ENCODE measurements at regions not wholly inside any gene's neighbourhood (a gene's known extent, or its start where the extent isn't known, plus 50 kb on each side); places are given as distances from the start of the nearest gene placed in this dataset.

- DNase-seq (ENCODE audit: low spot score in 2 of 2) = no peak
Observed at GRCh38 chr7:9836671-9837070, 1137.0 kb upstream of the PHF14 start.

GRCh38 chr7:9842301-9842700 is 1131.4 kb upstream of the PHF14 start:
- Histone ChIP-seq H3K4me3 (no peak overlapping the region), H3K4me1 (no peaks in the 10 kb centered on the region), H3K27ac (no peak overlapping the region), H3K36me3 (no peaks in the 10 kb centered on the region), H3K9me3 (no peaks in the 10 kb centered on the region), H3K27me3 (no peaks in the 10 kb centered on the region)
- intact Hi-C loops (cut with DNase I; ENCODE audit: low total_unique reads) = no loop called here
- TF ChIP-seq POLR2AphosphoS5 (IDR thresholded peaks at IDR 0.05) (no peak), POLR2A (IDR thresholded peaks at IDR 0.05) (no peak), CTCF (IDR thresholded peaks at IDR 0.05) (no peak)
- no peak for DNase-seq (ENCODE audit: low spot score in 2 of 2)

More at GRCh38 chr7:9836671-9837070, 1137.0 kb upstream of the PHF14 start:
- Histone ChIP-seq H3K4me3 (no peak overlapping the region), H3K27me3 (no peaks in the 10 kb centered on the region), H3K4me1 (no peaks in the 10 kb centered on the region), H3K36me3 (no peaks in the 10 kb centered on the region), H3K27ac (no peak overlapping the region), H3K9me3 (no peaks in the 10 kb centered on the region)
- no peak for TF ChIP-seq POLR2A (IDR thresholded peaks at IDR 0.05)
- TF ChIP-seq CTCF (IDR thresholded peaks at IDR 0.05) = no peak
- no peak for TF ChIP-seq POLR2AphosphoS5 (IDR thresholded peaks at IDR 0.05)
- intact Hi-C loops (cut with DNase I; ENCODE audit: low total_unique reads) = no loop called here

DNA sequence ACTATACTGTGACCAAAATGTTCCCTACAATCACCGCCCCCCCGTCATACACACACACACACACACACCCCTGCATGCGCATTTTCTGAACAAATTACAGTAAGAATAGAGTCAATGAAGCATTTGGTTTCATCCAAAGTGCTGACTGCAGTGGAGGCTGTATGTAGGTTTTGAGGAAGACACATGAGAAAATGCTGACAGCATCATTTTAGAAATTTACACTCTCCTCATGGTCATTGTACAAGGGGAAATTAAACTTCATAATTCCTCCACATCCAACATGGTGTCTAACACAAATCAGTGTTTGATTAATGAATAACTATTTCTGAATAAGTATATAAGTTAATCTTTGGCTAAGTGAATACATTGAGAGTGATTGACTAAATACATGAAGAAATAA is 1126.8 kb upstream of the PHF14 start:
- Histone ChIP-seq H3K4me1 (no peaks in the 10 kb centered on the region), H3K4me3 (no peak overlapping the region)

GRCh38 chr7:9854605-9855004 is 1119.1 kb upstream of the PHF14 start:
- TF ChIP-seq POLR2A (IDR thresholded peaks at IDR 0.05) (no peak), POLR2AphosphoS5 (IDR thresholded peaks at IDR 0.05) (no peak)
- H3K4me1 ChIP-seq = no peaks in the 10 kb centered on the region
- no peaks in the 10 kb centered on the region for H3K27me3 ChIP-seq
- no peaks in the 10 kb centered on the region for H3K9me3 ChIP-seq
- intact Hi-C loops (cut with DNase I; ENCODE audit: low total_unique reads) = no loop called here
- no peak overlapping the region for H3K27ac ChIP-seq
- no peaks in the 10 kb centered on the region for H3K36me3 ChIP-seq
- no peak overlapping the region for H3K4me3 ChIP-seq
- no peak for DNase-seq (ENCODE audit: low spot score in 2 of 2)

More for the DNA sequence above, 1126.8 kb upstream of the PHF14 start:
- Histone ChIP-seq H3K27ac (no peak overlapping the region), H3K36me3 (no peaks in the 10 kb centered on the region), H3K27me3 (no peaks in the 10 kb centered on the region), H3K9me3 (no peaks in the 10 kb centered on the region)
- no peak for DNase-seq (ENCODE audit: low spot score in 2 of 2)
- intact Hi-C loops (cut with DNase I; ENCODE audit: low total_unique reads) = loop anchor here (5.0 kb wide), 1 partner anchor 555 kb away; no protein-coding TSS in a partner anchor
- TF ChIP-seq CTCF (IDR thresholded peaks at IDR 0.05) = no peak
- TF ChIP-seq POLR2AphosphoS5 (IDR thresholded peaks at IDR 0.05) = no peak
- no peak for TF ChIP-seq POLR2A (IDR thresholded peaks at IDR 0.05)

- H3K4me3 ChIP-seq = no peak overlapping the region
- intact Hi-C loops (cut with DNase I; ENCODE audit: low total_unique reads) = no loop called here
- no peaks in the 10 kb centered on the region for H3K4me1 ChIP-seq
- DNase-seq (ENCODE audit: low spot score in 2 of 2) = no peak
- TF ChIP-seq CTCF (IDR thresholded peaks at IDR 0.05) = no peak
- TF ChIP-seq POLR2A (IDR thresholded peaks at IDR 0.05) = no peak
- TF ChIP-seq POLR2AphosphoS5 (IDR thresholded peaks at IDR 0.05) = no peak
- H3K36me3 ChIP-seq = no peaks in the 10 kb centered on the region
- H3K27ac ChIP-seq = no peak overlapping the region
- no peaks in the 10 kb centered on the region for H3K9me3 ChIP-seq
- H3K27me3 ChIP-seq = no peaks in the 10 kb centered on the region
Observed at GRCh38 chr7:9856668-9857067, 1117.0 kb upstream of the PHF14 start.

DNA sequence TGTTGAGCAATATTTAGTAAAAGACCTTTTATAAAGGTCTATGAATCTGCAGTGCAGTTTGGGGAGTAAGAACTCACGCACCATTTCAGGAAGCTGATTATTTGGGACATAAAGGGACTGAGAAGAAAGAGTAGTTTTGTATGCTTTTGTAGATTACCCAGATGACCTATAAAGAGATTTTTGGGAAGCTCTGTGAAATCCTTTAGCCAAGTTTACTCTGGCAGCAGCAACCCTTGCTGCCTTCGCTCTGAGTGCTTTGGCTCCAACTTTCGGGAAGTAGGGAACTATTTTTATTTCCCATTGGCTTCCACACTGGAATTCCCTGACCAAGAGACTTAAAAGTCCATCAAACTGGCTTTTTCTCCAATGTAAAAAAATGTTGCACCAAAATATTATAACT is 1110.1 kb upstream of the PHF14 start:
- Histone ChIP-seq H3K27me3 (no peaks in the 10 kb centered on the region), H3K27ac (no peak overlapping the region), H3K9me3 (peaks cover 0 to 6% of the 10 kb centered on the region in 2 donors), H3K4me1 (no peaks in the 10 kb centered on the region), H3K36me3 (no peaks in the 10 kb centered on the region), H3K4me3 (no peak overlapping the region)
- intact Hi-C loops (cut with DNase I; ENCODE audit: low total_unique reads) = no loop called here
- no peak for DNase-seq (ENCODE audit: low spot score in 2 of 2)
- no peak for TF ChIP-seq CTCF (IDR thresholded peaks at IDR 0.05)
- no peak for TF ChIP-seq POLR2A (IDR thresholded peaks at IDR 0.05)
- no peak for TF ChIP-seq POLR2AphosphoS5 (IDR thresholded peaks at IDR 0.05)
